Spleen (tissue), 7 donors: ENCODE measurements at regions not wholly inside any gene's neighbourhood (a gene's known extent, or its start where the extent isn't known, plus 50 kb on each side); places are given as distances from the start of the nearest gene placed in this dataset.

Experiments used
- POLR2A ChIP-seq, 3 donors: fragments of 450-650 bp; IDR thresholded peaks; one replicate each; pipeline ENCODE4 v1.5.1; 2017; ENCODE audit warnings: antibody characterized with exemption in 3 of 3, mild to moderate bottlenecking in 1 of 3
- POLR2AphosphoS5 ChIP-seq, 3 donors: sonication (generic); formaldehyde crosslinking; IDR thresholded peaks; one replicate each; pipeline ENCODE4 v1.5.1; 2017; ENCODE audit warnings: antibody characterized with exemption in 3 of 3
- TF ChIP-seq, protein P1 (sequence below), 11 experiments: fragments of 200-600 bp in 7 of 11; fragments of 450-650 bp in 4 of 11; sonication (generic) in 4 of 11; IDR thresholded peaks in 8 of 11; conservative IDR thresholded peaks in 3 of 11; 1 replicate in 7 of 11; 2 replicates in 4 of 11; pipeline versions ENCODE4 v1.4.0 to v1.8.0; 2016 to 2021; ENCODE audit warnings: antibody characterized with exemption in 11 of 11, inconsistent platforms in 4 of 11, mild to moderate bottlenecking in 1 of 11
- donor health status: DM: no; HTN: no; CAD: no; lungs with moderate emphysema.
- donor health status: DM: no; HTN: no; CAD: no.
- donor health status: DM: no; HTN: no; CAD: no.

GRCh38 chr18:29248805-29249204 lies 1071.9 kb upstream of the CDH2 start:
- TF ChIP-seq, protein P1, sequence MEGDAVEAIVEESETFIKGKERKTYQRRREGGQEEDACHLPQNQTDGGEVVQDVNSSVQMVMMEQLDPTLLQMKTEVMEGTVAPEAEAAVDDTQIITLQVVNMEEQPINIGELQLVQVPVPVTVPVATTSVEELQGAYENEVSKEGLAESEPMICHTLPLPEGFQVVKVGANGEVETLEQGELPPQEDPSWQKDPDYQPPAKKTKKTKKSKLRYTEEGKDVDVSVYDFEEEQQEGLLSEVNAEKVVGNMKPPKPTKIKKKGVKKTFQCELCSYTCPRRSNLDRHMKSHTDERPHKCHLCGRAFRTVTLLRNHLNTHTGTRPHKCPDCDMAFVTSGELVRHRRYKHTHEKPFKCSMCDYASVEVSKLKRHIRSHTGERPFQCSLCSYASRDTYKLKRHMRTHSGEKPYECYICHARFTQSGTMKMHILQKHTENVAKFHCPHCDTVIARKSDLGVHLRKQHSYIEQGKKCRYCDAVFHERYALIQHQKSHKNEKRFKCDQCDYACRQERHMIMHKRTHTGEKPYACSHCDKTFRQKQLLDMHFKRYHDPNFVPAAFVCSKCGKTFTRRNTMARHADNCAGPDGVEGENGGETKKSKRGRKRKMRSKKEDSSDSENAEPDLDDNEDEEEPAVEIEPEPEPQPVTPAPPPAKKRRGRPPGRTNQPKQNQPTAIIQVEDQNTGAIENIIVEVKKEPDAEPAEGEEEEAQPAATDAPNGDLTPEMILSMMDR (IDR thresholded peaks at IDR 0.05 in 8 of 11, conservative IDR thresholded peaks at IDR 0.05 in 3 of 11), result no peak
- TF ChIP-seq POLR2AphosphoS5 (IDR thresholded peaks at IDR 0.05), result no peak
- TF ChIP-seq POLR2A (IDR thresholded peaks at IDR 0.05), result no peak
